Adrenal gland (tissue), 9 donors: ENCODE measurements at regions not wholly inside any gene's neighbourhood (a gene's known extent, or its start where the extent isn't known, plus 50 kb on each side); places are given as distances from the start of the nearest gene placed in this dataset.

ENCODE experiments used
- DNase-seq, 7 donors: peaks; one replicate each; pipeline ENCODE4 v3.0.0-alpha.2; 2019 to 2020
- H3K27ac ChIP-seq, 5 donors: fragments of 200-600 bp; sonication (generic) in 4 of 5; 1 replicate in 3 of 5; 2 replicates in 2 of 5; pipeline versions ENCODE4 v1.5.1 to v1.8.0; 2016 to 2020; ENCODE audit warnings: mild to moderate bottlenecking in 1 of 5
- H3K27me3 ChIP-seq: fragments of 200-600 bp; 2 replicates; pipeline ENCODE4 v1.8.0; 2021
- H3K36me3 ChIP-seq, 2 donors: fragments of 200-600 bp; replicated peaks in 1 of 2; 1 replicate in 1 of 2; 2 replicates in 1 of 2; pipeline versions ENCODE4 v1.5.1 to v1.8.0; 2018 to 2022
- H3K4me1 ChIP-seq, 2 donors: fragments of 200-600 bp; replicated peaks in 1 of 2; 1 replicate in 1 of 2; 2 replicates in 1 of 2; pipeline versions ENCODE4 v1.5.1 to v1.8.0; 2018 to 2021
- H3K4me3 ChIP-seq, 4 donors: fragments of 200-600 bp; sonication (generic) in 3 of 4; one replicate each; pipeline ENCODE4 v1.5.1; 2016 to 2018
- H3K9me3 ChIP-seq, 3 donors: fragments of 200-600 bp; sonication (generic) in 1 of 3; replicated peaks in 1 of 3; 1 replicate in 2 of 3; 2 replicates in 1 of 3; pipeline versions ENCODE4 v1.5.1 to v1.8.0; 2016 to 2021
- CTCF ChIP-seq, 6 experiments: fragments of 450-650 bp in 4 of 6; fragments of 200-600 bp in 2 of 6; sonication (generic) in 1 of 6; IDR thresholded peaks; 1 replicate in 5 of 6; 2 replicates in 1 of 6; pipeline versions ENCODE4 v1.5.1 to v1.8.0; 2016 to 2021; ENCODE audit warnings: antibody characterized with exemption in 6 of 6, mild to moderate bottlenecking in 2 of 6, moderate library complexity in 1 of 6
- POLR2A ChIP-seq, 2 donors: fragments of 450-650 bp; IDR thresholded peaks; one replicate each; pipeline ENCODE4 v1.6.1; 2017; ENCODE audit warnings: antibody characterized with exemption in 2 of 2, mild to moderate bottlenecking in 2 of 2, moderate library complexity in 1 of 2
- WGBS, 4 donors: extraction: QIAGEN DNeasy Blood & Tissue Kit in 2 of 4; methylation state at CpG; one replicate each; pipeline versions ENCODE4 v1.1.5 to v1.1.7; 2013 to 2017; 5-methylcytosine and 5-hydroxymethylcytosine counted together
- intact Hi-C, 2 donors: fragments of 100-400 bp; cut with DNase I; formaldehyde crosslinking; loops; one replicate each; pipeline versions ENCODE4 v1.14.1 to v1.15.0; 2022 to 2023
- donor health status: healthy with polysubstance abuse.
- donor health status: Bipolar disorder and iron deficiency.
- donor health status: DM: yes; HTN: yes; CAD: no.
- donor health status: DM: no; HTN: no; CAD: no.
- donor health status: DM: no; HTN: no; CAD: no.

DNA sequence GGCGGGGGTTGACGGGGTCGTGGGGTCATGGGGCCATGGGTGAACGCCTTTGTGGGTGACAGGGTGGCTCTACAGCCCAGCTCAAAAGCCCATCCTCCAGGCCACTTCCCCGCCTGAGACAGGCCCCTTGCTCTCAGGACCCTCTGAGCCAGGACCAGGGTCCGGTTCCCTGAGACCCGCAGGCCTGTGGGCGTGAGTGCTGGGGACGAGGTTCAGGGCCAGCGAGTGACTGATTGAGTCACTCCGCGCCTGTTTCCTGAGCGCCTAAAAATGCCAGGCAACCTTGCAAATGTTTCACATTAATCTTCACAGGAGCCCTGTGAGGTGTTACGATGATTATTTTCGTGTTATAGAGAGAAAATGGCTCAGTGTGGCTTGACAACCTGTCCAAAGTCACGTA is 97.8 kb downstream of the ZNF674 start:
- Histone ChIP-seq H3K27me3 (no peaks in the 10 kb centered on the region), H3K4me3 (peak overlapping the region in 2 of 4 donors; percentile 23 to 75), H3K36me3 (peaks cover 0 to 5% of the 10 kb centered on the region in 2 donors), H3K27ac (peak overlapping the region in 3 of 5 donors; percentile 5 to 89 (median 31)), H3K4me1 (no peaks in the 10 kb centered on the region), H3K9me3 (no peaks in the 10 kb centered on the region)
- no peak for TF ChIP-seq POLR2A (IDR thresholded peaks at IDR 0.05)
- TF ChIP-seq CTCF (IDR thresholded peaks at IDR 0.05), result no peak
- DNase-seq, result peak in 2 of 7 donors; percentile 21 to 52
- intact Hi-C loops, result no loop called here
- 0 to 24% (median 2%) methylated on average over 3 to 16 of the region's 16 CpGs for WGBS, 4 donors

DNA sequence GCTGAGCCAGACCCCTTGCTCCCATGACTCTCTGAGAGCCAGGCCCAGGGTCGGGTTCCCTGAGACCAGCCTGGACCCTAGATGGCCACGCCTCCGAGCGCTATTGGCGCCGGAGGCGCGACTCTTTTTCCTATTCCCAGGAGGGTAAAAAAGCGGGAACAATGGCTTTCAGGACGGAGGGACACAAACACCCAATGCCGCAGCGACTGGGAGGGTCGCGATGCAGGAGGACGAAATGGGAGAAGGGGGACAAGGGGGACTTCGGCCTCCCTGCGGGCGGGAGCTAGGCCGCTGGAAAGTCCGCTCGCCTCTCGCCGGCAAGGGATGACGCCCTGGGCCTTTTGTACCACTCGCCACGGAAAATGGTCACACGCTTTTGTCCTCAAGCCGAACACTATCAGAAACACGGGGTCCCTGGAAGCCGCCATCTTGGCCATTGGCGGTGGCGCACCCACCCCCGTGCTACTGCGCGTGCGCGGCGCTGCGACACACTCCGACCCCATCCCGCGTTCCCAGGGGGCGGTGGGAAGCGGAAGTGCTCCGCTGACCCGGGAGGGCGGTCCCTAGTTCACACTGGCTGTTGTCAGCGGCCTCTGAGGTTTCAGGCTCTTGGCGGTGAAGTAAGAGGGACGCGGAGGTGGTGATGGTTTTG is 98.4 kb downstream of the ZNF674 start:
- DNase-seq, result peak; percentile 79 to 91 (median 86)
- 1 to 44% (median 24%) methylated on average over 32 to 51 of the region's 51 CpGs; no CpG with 5 or more reads in 1 of the 4 donors for WGBS, 4 donors
- intact Hi-C loops, result no loop called here
- Histone ChIP-seq H3K9me3 (no peaks in the 10 kb centered on the region), H3K4me1 (no peaks in the 10 kb centered on the region), H3K4me3 (peak overlapping the region; percentile 8 to 75 (median 32)), H3K27ac (peak overlapping the region in 3 of 5 donors; percentile 54 to 89 (median 71)), H3K36me3 (peaks cover 0 to under 1% of the 10 kb centered on the region in 2 donors), H3K27me3 (no peaks in the 10 kb centered on the region)
- peak; percentile 38 to 53 for TF ChIP-seq POLR2A (IDR thresholded peaks at IDR 0.05)
- TF ChIP-seq CTCF (IDR thresholded peaks at IDR 0.05), result no peak

GRCh38 chrX:46444011-46444410 is 101.2 kb downstream of the ZNF674 start:
- no peaks in the 10 kb centered on the region for H3K9me3 ChIP-seq
- TF ChIP-seq CTCF (IDR thresholded peaks at IDR 0.05) (no peak), POLR2A (IDR thresholded peaks at IDR 0.05) (no peak)
- no peak overlapping the region for H3K4me3 ChIP-seq
- H3K27me3 ChIP-seq, result no peaks in the 10 kb centered on the region
- peak overlapping the region in 1 of 5 donors; percentile 6 for H3K27ac ChIP-seq
- no peaks in the 10 kb centered on the region for H3K4me1 ChIP-seq
- intact Hi-C loops, result no loop called here
- peak in 5 of 7 donors; percentile 18 to 29 (median 21) for DNase-seq
- no peaks in the 10 kb centered on the region for H3K36me3 ChIP-seq

DNA sequence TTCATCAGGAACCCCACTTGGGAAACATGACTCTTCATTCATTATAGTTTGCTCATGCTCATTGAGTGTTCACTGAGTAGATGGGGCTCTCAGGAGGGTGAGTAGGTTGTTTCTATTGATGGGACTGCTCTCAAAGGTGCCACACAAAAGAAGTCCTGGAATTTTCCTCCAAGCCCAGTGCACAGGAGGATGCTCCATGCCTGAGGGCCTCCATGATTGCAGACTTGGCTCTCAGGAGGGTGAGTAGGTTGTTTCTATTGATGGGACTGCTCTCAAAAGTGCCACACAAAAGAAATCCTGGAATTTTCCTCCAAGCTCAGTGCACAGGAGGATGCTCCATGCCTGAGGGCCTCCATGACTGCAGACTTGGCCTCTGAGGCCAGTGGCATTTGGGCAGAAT is 108.5 kb downstream of the ZNF674 start:
- intact Hi-C loops, result no loop called here
- Histone ChIP-seq H3K9me3 (no peaks in the 10 kb centered on the region), H3K36me3 (no peaks in the 10 kb centered on the region), H3K27ac (no peak overlapping the region), H3K4me1 (no peaks in the 10 kb centered on the region), H3K4me3 (no peak overlapping the region), H3K27me3 (peaks cover 16% of the 10 kb centered on the region)
- TF ChIP-seq CTCF (IDR thresholded peaks at IDR 0.05) (no peak), POLR2A (IDR thresholded peaks at IDR 0.05) (no peak)
- no peak for DNase-seq
